ENCODE measurements at regions not wholly inside any gene's neighbourhood (a gene's known extent, or its start where the extent isn't known, plus 50 kb on each side); places are given as distances from the start of the nearest gene placed in this dataset.
"Not testable (repeated sequence)": the region's sequence is repeated elsewhere in the genome, so short reads cannot be mapped to it uniquely, and the experiment has no call there.

GRCh38 chr2:194672994-194673393, 984.0 kb upstream of the SLC39A10 start:
- no peak for DNase-seq (ENCODE audit: low read depth)

GRCh38 chr2:194661431-194661830, 995.6 kb upstream of the SLC39A10 start:
- DNase-seq (ENCODE audit: low read depth) = no peak

GRCh38 chr2:194639057-194639456, 1018.0 kb upstream of the SLC39A10 start:
- not testable (repeated sequence) for DNase-seq (ENCODE audit: low read depth)

GRCh38 chr2:194621945-194622344, 1035.1 kb upstream of the SLC39A10 start:
- no peak for DNase-seq (ENCODE audit: low read depth)

GRCh38 chr2:194619366-194619765, 1037.7 kb upstream of the SLC39A10 start:
- DNase-seq (ENCODE audit: low read depth) = no peak

GRCh38 chr2:194618432-194618831, 1038.6 kb upstream of the SLC39A10 start:
- DNase-seq (ENCODE audit: low read depth) = no peak

- DNase-seq (ENCODE audit: low read depth) = no peak
Measured at GRCh38 chr2:194616334-194616733, 1040.7 kb upstream of the SLC39A10 start.

- no peak for DNase-seq (ENCODE audit: low read depth)
Measured at GRCh38 chr2:194610297-194610696, 1046.7 kb upstream of the SLC39A10 start.

- DNase-seq (ENCODE audit: low read depth) = no peak
Measured at GRCh38 chr2:194603429-194603828, 1053.6 kb upstream of the SLC39A10 start.

- no peak for DNase-seq (ENCODE audit: low read depth)
Measured at GRCh38 chr2:194602750-194603149, 1054.3 kb upstream of the SLC39A10 start.

- DNase-seq (ENCODE audit: low read depth) = no peak
Measured at GRCh38 chr2:194591192-194591591, 1065.8 kb upstream of the SLC39A10 start.

GRCh38 chr2:194587739-194588270, 1069.2 kb upstream of the SLC39A10 start:
- no peak for DNase-seq (ENCODE audit: low read depth)

GRCh38 chr2:194567661-194568017, 1089.4 kb upstream of the SLC39A10 start:
- no peak for DNase-seq (ENCODE audit: low read depth)

GRCh38 chr2:194566907-194567660, 1089.9 kb upstream of the SLC39A10 start:
- no peak for DNase-seq (ENCODE audit: low read depth)

- DNase-seq (ENCODE audit: low read depth) = no peak
Measured at GRCh38 chr2:194564422-194564821, 1092.6 kb upstream of the SLC39A10 start.

GRCh38 chr2:194562329-194562728, 1094.7 kb upstream of the SLC39A10 start:
- DNase-seq (ENCODE audit: low read depth) = no peak

GRCh38 chr2:194559964-194560363, 1097.1 kb upstream of the SLC39A10 start:
- no peak for DNase-seq (ENCODE audit: low read depth)

GRCh38 chr2:194559523-194559922, 1097.5 kb upstream of the SLC39A10 start:
- no peak for DNase-seq (ENCODE audit: low read depth)

- no peak for DNase-seq (ENCODE audit: low read depth)
Measured at GRCh38 chr2:194557993-194558392, 1099.0 kb upstream of the SLC39A10 start.

GRCh38 chr2:194556629-194557028, 1100.4 kb upstream of the SLC39A10 start:
- no peak for DNase-seq (ENCODE audit: low read depth)

- no peak for DNase-seq (ENCODE audit: low read depth)
Measured at GRCh38 chr2:194553980-194554379, 1103.0 kb upstream of the SLC39A10 start.

- no peak for DNase-seq (ENCODE audit: low read depth)
Measured at GRCh38 chr2:194550702-194551101, 1106.3 kb upstream of the SLC39A10 start.

GRCh38 chr2:194549387-194549786, 1107.6 kb upstream of the SLC39A10 start:
- no peak for DNase-seq (ENCODE audit: low read depth)

- peak; percentile 11 for DNase-seq (ENCODE audit: low read depth)
Measured at GRCh38 chr2:194545978-194546377, 1111.0 kb upstream of the SLC39A10 start.

Measured in iris pigment epithelial cell (primary cell).